ENCODE measurements at regions not wholly inside any gene's neighbourhood (a gene's known extent, or its start where the extent isn't known, plus 50 kb on each side); places are given as distances from the start of the nearest gene placed in this dataset.

DNA sequence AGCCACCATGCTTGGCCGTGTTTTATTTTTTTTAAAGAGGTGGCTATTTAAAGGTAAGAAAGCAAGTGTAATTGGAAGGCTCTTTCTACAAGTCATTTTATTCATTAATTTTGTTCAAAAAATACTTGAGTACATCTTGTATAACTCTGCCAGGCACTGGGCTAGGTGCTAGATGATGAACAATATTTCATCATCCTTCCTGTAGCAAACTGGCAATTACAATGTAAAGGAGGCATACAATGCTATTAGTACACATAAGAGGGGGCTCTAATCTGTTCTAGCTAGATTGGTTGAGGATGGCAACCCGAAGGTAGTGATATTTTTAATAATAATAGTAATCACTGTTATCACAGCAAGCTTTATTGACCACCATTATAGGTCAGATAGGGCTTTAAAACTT lies 215.5 kb upstream of the KLF14 start:
- TF ChIP-seq CTCF (IDR thresholded peaks at IDR 0.05) (no peak), POLR2A (IDR thresholded peaks at IDR 0.05) (no peak)

Measured in Peyer's patch (tissue), 4 donors.